ENCODE measurements at regions not wholly inside any gene's neighbourhood (a gene's known extent, or its start where the extent isn't known, plus 50 kb on each side); places are given as distances from the start of the nearest gene placed in this dataset.

GRCh38 chr20:7031222-7031621, 263.7 kb downstream of the BMP2 start:
- no peak overlapping the region for H3K4me3 ChIP-seq
- ATAC-seq: no peak
- DNase-seq: peak in 1 of 3 donors; percentile 14

GRCh38 chr20:7038029-7038428, 270.5 kb downstream of the BMP2 start:
- Histone ChIP-seq H3K9me3 (no peaks in the 10 kb centered on the region), H3K36me3 (ENCODE audit: low read depth) (no peaks in the 10 kb centered on the region), H3K4me3 (no peak overlapping the region), H3K4me1 (ENCODE audit: low read depth) (no peaks in the 10 kb centered on the region)
- TF ChIP-seq CTCF (IDR thresholded peaks at IDR 0.05): no peak
- no peak for DNase-seq
- intact Hi-C loops (cut with DNase I, micrococcal nuclease): no loop called here
- no peak for ATAC-seq

More at GRCh38 chr20:7031222-7031621, 263.7 kb downstream of the BMP2 start:
- H3K36me3 ChIP-seq (ENCODE audit: low read depth): no peaks in the 10 kb centered on the region
- H3K9me3 ChIP-seq: no peaks in the 10 kb centered on the region
- TF ChIP-seq CTCF (IDR thresholded peaks at IDR 0.05): no peak
- intact Hi-C loops (cut with DNase I, micrococcal nuclease): no loop called here
- no peaks in the 10 kb centered on the region for H3K4me1 ChIP-seq (ENCODE audit: low read depth)

- intact Hi-C loops (cut with DNase I, micrococcal nuclease): no loop called here
- Histone ChIP-seq H3K4me3 (no peak overlapping the region), H3K36me3 (ENCODE audit: low read depth) (no peaks in the 10 kb centered on the region), H3K4me1 (ENCODE audit: low read depth) (no peaks in the 10 kb centered on the region), H3K9me3 (no peaks in the 10 kb centered on the region)
- ATAC-seq (no peak), DNase-seq (no peak)
- no peak for TF ChIP-seq CTCF (IDR thresholded peaks at IDR 0.05)
Observed at GRCh38 chr20:7057611-7058010, 290.1 kb downstream of the BMP2 start.

GRCh38 chr20:7078804-7079203, 311.3 kb downstream of the BMP2 start:
- ATAC-seq: no peak
- no peak for DNase-seq
- Histone ChIP-seq H3K4me1 (ENCODE audit: low read depth) (no peaks in the 10 kb centered on the region), H3K36me3 (ENCODE audit: low read depth) (no peaks in the 10 kb centered on the region), H3K4me3 (no peak overlapping the region), H3K9me3 (no peaks in the 10 kb centered on the region)
- no peak for TF ChIP-seq CTCF (IDR thresholded peaks at IDR 0.05)
- intact Hi-C loops (cut with DNase I, micrococcal nuclease): no loop called here

GRCh38 chr20:7080472-7080871, 313.0 kb downstream of the BMP2 start:
- ATAC-seq (no peak), DNase-seq (no peak)
- no peaks in the 10 kb centered on the region for H3K36me3 ChIP-seq (ENCODE audit: low read depth)
- no peaks in the 10 kb centered on the region for H3K9me3 ChIP-seq
- TF ChIP-seq CTCF (IDR thresholded peaks at IDR 0.05): no peak
- intact Hi-C loops (cut with DNase I, micrococcal nuclease): no loop called here
- no peaks in the 10 kb centered on the region for H3K4me1 ChIP-seq (ENCODE audit: low read depth)
- H3K4me3 ChIP-seq: no peak overlapping the region

GRCh38 chr20:7085467-7085866, 318.0 kb downstream of the BMP2 start:
- no peaks in the 10 kb centered on the region for H3K36me3 ChIP-seq (ENCODE audit: low read depth)
- peak; percentile 70 for ATAC-seq
- no peaks in the 10 kb centered on the region for H3K9me3 ChIP-seq
- no peak overlapping the region for H3K4me3 ChIP-seq
- intact Hi-C loops (cut with DNase I, micrococcal nuclease): no loop called here
- H3K4me1 ChIP-seq (ENCODE audit: low read depth): peaks cover 3% of the 10 kb centered on the region
- TF ChIP-seq CTCF (IDR thresholded peaks at IDR 0.05): no peak
- DNase-seq: peak in 1 of 3 donors; percentile 68
